ENCODE measurements at regions not wholly inside any gene's neighbourhood (a gene's known extent, or its start where the extent isn't known, plus 50 kb on each side); places are given as distances from the start of the nearest gene placed in this dataset.

- CTCF ChIA-PET = interaction anchor here (1.4 to 4.0 kb wide), 3 partner anchors 9 to 299 kb away, joined by 3 to 23 read pairs (median 7); no protein-coding TSS in a partner anchor
These were observed 172.8 kb downstream of the KLF13 start for GRCh38 chr15:31499236-31499952.

More at GRCh38 chr15:31499236-31499952, 172.8 kb downstream of the KLF13 start:
- Histone ChIP-seq H3K27ac (ENCODE audit: insufficient read depth, low read depth, low read length) (no peak overlapping the region), H3K36me3 (ENCODE audit: control insufficient read depth in 2 of 2, extremely low read depth in 1 of 2, insufficient read depth in 2 of 2, low read length in 2 of 2) (no peaks in the 10 kb centered on the region), H3K4me1 (ENCODE audit: control insufficient read depth, extremely low read depth, insufficient read depth, low read length) (peaks cover 2% of the 10 kb centered on the region), H3K9me1 (replicated peaks; ENCODE audit: control insufficient read depth, extremely low read depth, insufficient read depth, low read length) (no peaks in the 10 kb centered on the region), H4K20me1 (replicated peaks; ENCODE audit: control insufficient read depth, extremely low read depth, insufficient read depth, low read length) (no peaks in the 10 kb centered on the region), H3K79me2 (ENCODE audit: control insufficient read depth, insufficient read depth, low read length) (no peaks in the 10 kb centered on the region), H3K9me3 (replicated peaks; ENCODE audit: control insufficient read depth, insufficient read depth, low read length) (no peaks in the 10 kb centered on the region), H2AFZ (ENCODE audit: low read depth, low read length) (no peak overlapping the region), H3K4me2 (ENCODE audit: insufficient read depth, low read length) (no peak overlapping the region), H3K4me3 (replicated peaks in 1 of 3; ENCODE audit: insufficient read depth in 1 of 3, low read depth in 1 of 3, low read length in 3 of 3) (no peak overlapping the region), H3K9ac (replicated peaks; ENCODE audit: extremely low read depth, insufficient read depth, low read length) (no peak overlapping the region), H3K27me3 (ENCODE audit: control insufficient read depth in 2 of 2, insufficient read depth in 2 of 2, low read length in 2 of 2) (no peaks in the 10 kb centered on the region)
- TF ChIP-seq JUN (IDR thresholded peaks at IDR 0.05; ENCODE audit: borderline replicate concordance, insufficient read depth, insufficient read length, low read depth) (no peak), CTCF (IDR thresholded peaks at IDR 0.05; ENCODE audit: extremely low read depth in 1 of 2, insufficient read depth in 1 of 2, low read depth in 1 of 2, low read length in 2 of 2) (no peak), MYC (IDR thresholded peaks at IDR 0.05; ENCODE audit: low read depth, low read length) (no peak), POLR2AphosphoS5 (IDR thresholded peaks at IDR 0.05; ENCODE audit: insufficient read depth, low read depth, low read length) (no peak), EZH2 (IDR thresholded peaks at IDR 0.05; ENCODE audit: borderline replicate concordance, low read depth, low read length, severe bottlenecking) (no peak), MAX (IDR thresholded peaks at IDR 0.05; ENCODE audit: insufficient read depth, insufficient read length) (no peak), POLR2A (IDR thresholded peaks at IDR 0.05; ENCODE audit: low read depth, low read length) (no peak), FOS (IDR thresholded peaks at IDR 0.05; ENCODE audit: borderline replicate concordance, insufficient read depth, low read length) (no peak), GATA2 (IDR thresholded peaks at IDR 0.05; ENCODE audit: insufficient read depth, insufficient read length, low read depth, low read length) (no peak)
- POLR2A ChIA-PET = no interaction called here
- no peak for FAIRE-seq
- intact Hi-C loops (cut with micrococcal nuclease) = no loop called here
- DNase-seq (ENCODE audit: low read depth, low spot score) = no peak
- dilution Hi-C loops (cut with MboI; ENCODE audit: extremely low pct_ligation_motif_present, low sequenced_read_pairs) = loop anchor here (25.0 kb wide), 1 partner anchor 287 kb away; no protein-coding TSS in a partner anchor
- BruUV-seq (replicated peaks) = no TSS peak

All from endothelial cell of umbilical vein (primary cell).